ENCODE measurements at regions not wholly inside any gene's neighbourhood (a gene's known extent, or its start where the extent isn't known, plus 50 kb on each side); places are given as distances from the start of the nearest gene placed in this dataset.

GRCh38 chr16:25493136-25493811, 198.5 kb upstream of the HS3ST4 start:
- H3K27me3 ChIP-seq (ENCODE audit: control insufficient read depth, insufficient read depth, low read length) = no peaks in the 10 kb centered on the region
- no peaks in the 10 kb centered on the region for H3K9me3 ChIP-seq (ENCODE audit: control insufficient read depth, low read length)
- no peak overlapping the region for H3K4me2 ChIP-seq (ENCODE audit: low read length)
- peak overlapping the region; percentile 47 for H2AFZ ChIP-seq
- H3K4me1 ChIP-seq = peaks cover 4% of the 10 kb centered on the region
- no peak overlapping the region for H3K9ac ChIP-seq
- TF ChIP-seq CTCF (IDR thresholded peaks at IDR 0.05) = no peak
- H3K4me3 ChIP-seq (ENCODE audit: low read depth, low read length) = no peak overlapping the region
- no peak overlapping the region for H3K27ac ChIP-seq
- no peaks in the 10 kb centered on the region for H3K79me2 ChIP-seq
- no peaks in the 10 kb centered on the region for H3K36me3 ChIP-seq (ENCODE audit: control insufficient read depth, insufficient read depth, low read length)

GRCh38 chr16:25488435-25488834, 203.3 kb upstream of the HS3ST4 start:
- Histone ChIP-seq H3K36me3 (ENCODE audit: control insufficient read depth, insufficient read depth, low read length) (no peaks in the 10 kb centered on the region), H3K4me1 (peaks cover 3% of the 10 kb centered on the region), H3K9ac (no peak overlapping the region), H3K4me2 (ENCODE audit: low read length) (no peak overlapping the region), H2AFZ (no peak overlapping the region), H3K4me3 (ENCODE audit: low read depth, low read length) (no peak overlapping the region), H3K27me3 (ENCODE audit: control insufficient read depth, insufficient read depth, low read length) (no peaks in the 10 kb centered on the region), H3K79me2 (no peaks in the 10 kb centered on the region), H3K27ac (no peak overlapping the region), H3K9me3 (ENCODE audit: control insufficient read depth, low read length) (no peaks in the 10 kb centered on the region)
- no peak for TF ChIP-seq CTCF (IDR thresholded peaks at IDR 0.05)

GRCh38 chr16:25487888-25488287, 203.9 kb upstream of the HS3ST4 start:
- Histone ChIP-seq H3K36me3 (ENCODE audit: control insufficient read depth, insufficient read depth, low read length) (no peaks in the 10 kb centered on the region), H3K9ac (no peak overlapping the region), H3K4me1 (no peaks in the 10 kb centered on the region), H3K79me2 (no peaks in the 10 kb centered on the region), H3K27me3 (ENCODE audit: control insufficient read depth, insufficient read depth, low read length) (no peaks in the 10 kb centered on the region), H3K4me2 (ENCODE audit: low read length) (no peak overlapping the region), H3K4me3 (ENCODE audit: low read depth, low read length) (no peak overlapping the region), H3K9me3 (ENCODE audit: control insufficient read depth, low read length) (no peaks in the 10 kb centered on the region), H3K27ac (no peak overlapping the region), H2AFZ (no peak overlapping the region)
- no peak for TF ChIP-seq CTCF (IDR thresholded peaks at IDR 0.05)

GRCh38 chr16:25481636-25482035, 210.1 kb upstream of the HS3ST4 start:
- no peak overlapping the region for H3K4me3 ChIP-seq (ENCODE audit: low read depth, low read length)
- no peak overlapping the region for H3K4me2 ChIP-seq (ENCODE audit: low read length)
- H3K9me3 ChIP-seq (ENCODE audit: control insufficient read depth, low read length) = no peaks in the 10 kb centered on the region
- no peak for TF ChIP-seq CTCF (IDR thresholded peaks at IDR 0.05)
- no peak overlapping the region for H3K27ac ChIP-seq
- H2AFZ ChIP-seq = peak overlapping the region; percentile 17
- H3K36me3 ChIP-seq (ENCODE audit: control insufficient read depth, insufficient read depth, low read length) = no peaks in the 10 kb centered on the region
- H3K27me3 ChIP-seq (ENCODE audit: control insufficient read depth, insufficient read depth, low read length) = no peaks in the 10 kb centered on the region
- H3K4me1 ChIP-seq = no peaks in the 10 kb centered on the region
- no peaks in the 10 kb centered on the region for H3K79me2 ChIP-seq
- H3K9ac ChIP-seq = no peak overlapping the region

GRCh38 chr16:25478476-25478875, 213.3 kb upstream of the HS3ST4 start:
- H3K36me3 ChIP-seq (ENCODE audit: control insufficient read depth, insufficient read depth, low read length) = no peaks in the 10 kb centered on the region
- H3K9ac ChIP-seq = no peak overlapping the region
- no peaks in the 10 kb centered on the region for H3K9me3 ChIP-seq (ENCODE audit: control insufficient read depth, low read length)
- no peak overlapping the region for H3K4me3 ChIP-seq (ENCODE audit: low read depth, low read length)
- H3K27me3 ChIP-seq (ENCODE audit: control insufficient read depth, insufficient read depth, low read length) = no peaks in the 10 kb centered on the region
- no peak for TF ChIP-seq CTCF (IDR thresholded peaks at IDR 0.05)
- H3K27ac ChIP-seq = no peak overlapping the region
- no peak overlapping the region for H3K4me2 ChIP-seq (ENCODE audit: low read length)
- H3K4me1 ChIP-seq = no peaks in the 10 kb centered on the region
- peak overlapping the region; percentile 34 for H2AFZ ChIP-seq
- H3K79me2 ChIP-seq = no peaks in the 10 kb centered on the region

All from parathyroid adenoma (tissue), 2 donors.